Suprapubic skin (tissue), 4 donors: ENCODE measurements at regions not wholly inside any gene's neighbourhood (a gene's known extent, or its start where the extent isn't known, plus 50 kb on each side); places are given as distances from the start of the nearest gene placed in this dataset.

ENCODE experiments used
- DNase-seq, 2 donors: peaks; one replicate each; pipeline ENCODE4 v3.0.0-alpha.2; 2019; ENCODE audit warnings: low spot score in 2 of 2
- H3K27ac ChIP-seq: fragments of 200-600 bp; sonication (generic); one replicate; pipeline ENCODE4 v1.5.1; 2019
- H3K27me3 ChIP-seq: fragments of 200-600 bp; sonication (generic); one replicate; pipeline ENCODE4 v1.5.1; 2019
- H3K36me3 ChIP-seq: fragments of 200-600 bp; sonication (generic); one replicate; pipeline ENCODE4 v1.5.1; 2019
- H3K4me1 ChIP-seq: fragments of 200-600 bp; sonication (generic); one replicate; pipeline ENCODE4 v1.5.1; 2019
- H3K4me3 ChIP-seq: fragments of 200-600 bp; sonication (generic); one replicate; pipeline ENCODE4 v1.5.1; 2019; ENCODE audit warnings: mild to moderate bottlenecking
- H3K9me3 ChIP-seq: fragments of 200-600 bp; sonication (generic); one replicate; pipeline ENCODE4 v1.5.1; 2019
- CTCF ChIP-seq, 2 donors: fragments of 200-600 bp in 1 of 2; fragments of 450-650 bp in 1 of 2; sonication (generic) in 1 of 2; IDR thresholded peaks; one replicate each; pipeline ENCODE4 v1.5.1; 2016 to 2019; ENCODE audit warnings: antibody characterized with exemption in 2 of 2, mild to moderate bottlenecking in 1 of 2, moderate library complexity in 1 of 2
- EP300 ChIP-seq: sonication (generic); formaldehyde crosslinking; IDR thresholded peaks from one replicate; pipeline ENCODE4 v1.6.1; 2017; ENCODE audit warnings: antibody characterized with exemption
- POLR2A ChIP-seq, 2 donors: fragments of 450-650 bp; IDR thresholded peaks; one replicate each; pipeline ENCODE4 v1.6.1; 2017; ENCODE audit warnings: antibody characterized with exemption in 2 of 2, mild to moderate bottlenecking in 2 of 2, moderate library complexity in 2 of 2
- POLR2AphosphoS5 ChIP-seq, 3 donors: sonication (generic); formaldehyde crosslinking; IDR thresholded peaks; one replicate each; pipeline ENCODE4 v1.6.1; 2017; ENCODE audit warnings: antibody characterized with exemption in 3 of 3
- WGBS: methylation state at CpG from one replicate; pipeline ENCODE4 v1.1.5; 2018; 5-methylcytosine and 5-hydroxymethylcytosine counted together

- no peaks in the 10 kb centered on the region for H3K36me3 ChIP-seq
- DNase-seq = no peak
- WGBS = 71% methylated on average over 5 of the region's 5 CpGs
- H3K9me3 ChIP-seq = no peaks in the 10 kb centered on the region
- H3K4me3 ChIP-seq = no peak overlapping the region
- no peaks in the 10 kb centered on the region for H3K4me1 ChIP-seq
- H3K27me3 ChIP-seq = peaks cover 8% of the 10 kb centered on the region
- TF ChIP-seq CTCF (IDR thresholded peaks at IDR 0.05) (no peak), POLR2AphosphoS5 (IDR thresholded peaks at IDR 0.05) (no peak), POLR2A (IDR thresholded peaks at IDR 0.05) (no peak), EP300 (no peak)
- no peak overlapping the region for H3K27ac ChIP-seq
Observed at GRCh38 chr7:132696332-132696731, 120.1 kb upstream of the PLXNA4 start.

DNA sequence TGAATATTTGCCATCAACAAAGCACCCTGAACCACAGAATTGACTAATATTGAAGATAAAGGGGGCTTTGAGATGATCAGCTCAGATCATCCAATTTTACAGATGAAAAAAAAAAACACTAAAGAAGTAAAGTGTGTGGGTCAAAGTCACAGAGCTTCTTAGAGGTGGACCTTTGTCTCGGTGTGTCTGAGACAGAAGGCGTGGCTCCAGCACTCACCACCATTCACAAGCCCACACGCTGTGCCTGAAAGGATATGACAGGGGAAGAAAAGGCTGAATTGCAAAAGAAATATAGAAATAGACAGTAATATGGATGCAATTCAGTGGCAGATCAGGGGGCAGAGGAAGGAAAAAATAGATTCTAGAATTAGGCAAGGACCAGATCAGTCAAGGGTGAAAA is 114.9 kb upstream of the PLXNA4 start:
- WGBS = 86% methylated on average over 3 of the region's 3 CpGs
- TF ChIP-seq POLR2AphosphoS5 (IDR thresholded peaks at IDR 0.05) = no peak
- no peak for TF ChIP-seq POLR2A (IDR thresholded peaks at IDR 0.05)
- no peak for TF ChIP-seq EP300
- TF ChIP-seq CTCF (IDR thresholded peaks at IDR 0.05) = no peak
- H3K4me1 ChIP-seq = no peaks in the 10 kb centered on the region

DNA sequence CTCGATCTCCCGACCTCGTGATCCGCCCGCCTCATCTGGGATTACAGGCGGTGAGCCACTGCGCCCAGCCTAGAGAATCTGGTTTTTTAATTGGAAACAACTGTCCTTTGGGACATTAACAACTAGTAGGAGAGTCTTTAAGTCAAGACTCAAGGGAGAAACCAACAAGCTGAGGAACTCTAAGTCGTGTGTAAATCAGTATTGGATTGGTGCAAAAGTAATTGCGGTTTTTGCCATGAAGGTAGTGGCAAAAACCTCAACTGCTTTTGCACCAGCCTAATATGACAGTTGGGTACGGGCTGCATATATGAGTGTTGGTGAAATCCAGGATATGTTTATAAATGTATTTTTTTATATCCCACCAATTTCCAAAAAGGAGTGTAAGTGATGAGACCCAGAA is 113.9 kb upstream of the PLXNA4 start:
- WGBS = 93% methylated on average over 10 of the region's 10 CpGs
- no peak for DNase-seq
- no peak for TF ChIP-seq CTCF (IDR thresholded peaks at IDR 0.05)
- TF ChIP-seq EP300 = no peak
- TF ChIP-seq POLR2A (IDR thresholded peaks at IDR 0.05) = no peak
- no peak for TF ChIP-seq POLR2AphosphoS5 (IDR thresholded peaks at IDR 0.05)
- no peaks in the 10 kb centered on the region for H3K4me1 ChIP-seq
- H3K27ac ChIP-seq = no peak overlapping the region
- H3K36me3 ChIP-seq = no peaks in the 10 kb centered on the region
- H3K9me3 ChIP-seq = no peaks in the 10 kb centered on the region
- no peak overlapping the region for H3K4me3 ChIP-seq
- H3K27me3 ChIP-seq = no peaks in the 10 kb centered on the region

More for the DNA sequence above, 114.9 kb upstream of the PLXNA4 start:
- no peak for DNase-seq
- Histone ChIP-seq H3K4me3 (no peak overlapping the region), H3K27ac (no peak overlapping the region), H3K27me3 (no peaks in the 10 kb centered on the region), H3K36me3 (no peaks in the 10 kb centered on the region), H3K9me3 (no peaks in the 10 kb centered on the region)

DNA sequence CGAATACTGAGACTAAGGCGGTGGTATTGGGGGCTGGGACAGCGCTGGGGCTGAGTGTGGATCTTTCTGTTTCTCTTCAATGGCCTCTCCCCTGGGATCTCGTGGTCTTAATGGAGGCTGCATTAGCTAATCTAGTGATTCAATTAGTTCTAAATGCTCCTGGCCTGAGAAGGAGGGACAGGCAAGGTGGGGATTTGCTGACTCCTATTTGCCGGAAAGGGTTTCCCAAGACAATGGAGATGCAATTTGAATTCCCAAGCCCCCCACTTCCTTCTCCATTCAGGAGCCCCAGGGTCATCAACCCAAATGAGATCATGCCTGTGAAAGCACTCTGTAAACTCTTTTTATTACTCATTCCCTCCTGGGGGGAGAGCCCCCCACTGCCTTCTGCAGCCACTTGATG is 111.7 kb upstream of the PLXNA4 start:
- Histone ChIP-seq H3K27me3 (no peaks in the 10 kb centered on the region), H3K4me3 (no peak overlapping the region), H3K36me3 (no peaks in the 10 kb centered on the region), H3K27ac (no peak overlapping the region), H3K9me3 (no peaks in the 10 kb centered on the region), H3K4me1 (no peaks in the 10 kb centered on the region)
- 63% methylated on average over 5 of the region's 5 CpGs for WGBS
- no peak for TF ChIP-seq CTCF (IDR thresholded peaks at IDR 0.05)
- no peak for TF ChIP-seq EP300
- TF ChIP-seq POLR2AphosphoS5 (IDR thresholded peaks at IDR 0.05) = no peak
- no peak for TF ChIP-seq POLR2A (IDR thresholded peaks at IDR 0.05)
- no peak for DNase-seq

GRCh38 chr7:132687016-132687415 is 110.7 kb upstream of the PLXNA4 start:
- Histone ChIP-seq H3K27ac (no peak overlapping the region), H3K36me3 (no peaks in the 10 kb centered on the region), H3K4me1 (no peaks in the 10 kb centered on the region), H3K27me3 (no peaks in the 10 kb centered on the region), H3K4me3 (no peak overlapping the region), H3K9me3 (no peaks in the 10 kb centered on the region)
- 97% methylated on average over 1 of the region's 1 CpG for WGBS
- no peak for DNase-seq
- TF ChIP-seq EP300 (no peak), POLR2A (IDR thresholded peaks at IDR 0.05) (no peak)

DNA sequence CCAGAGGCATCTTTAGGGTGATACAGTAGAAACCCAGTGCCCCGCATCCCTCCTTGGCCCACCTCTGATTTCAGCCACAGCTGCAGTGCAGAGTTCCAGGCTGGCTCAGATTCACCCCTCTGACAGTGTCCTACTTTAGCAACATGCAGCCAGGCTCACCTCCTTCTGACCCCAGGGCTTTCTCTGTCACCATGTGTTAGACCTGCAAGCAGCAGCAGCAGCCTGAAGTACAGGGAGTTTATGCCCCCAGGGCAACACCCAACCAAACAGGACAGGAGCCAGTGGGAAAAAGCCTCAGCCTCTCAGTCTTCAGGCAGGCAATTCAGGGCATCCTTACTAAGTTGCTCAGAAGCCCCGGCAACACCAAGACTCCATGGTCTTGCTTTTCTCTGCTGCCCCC is 109.0 kb upstream of the PLXNA4 start:
- DNase-seq = no peak
- TF ChIP-seq CTCF (IDR thresholded peaks at IDR 0.05) (no peak), EP300 (no peak), POLR2A (IDR thresholded peaks at IDR 0.05) (no peak), POLR2AphosphoS5 (IDR thresholded peaks at IDR 0.05) (no peak)
- no peaks in the 10 kb centered on the region for H3K27me3 ChIP-seq
- no peaks in the 10 kb centered on the region for H3K9me3 ChIP-seq
- no peaks in the 10 kb centered on the region for H3K36me3 ChIP-seq
- H3K4me3 ChIP-seq = no peak overlapping the region
- no peak overlapping the region for H3K27ac ChIP-seq
- H3K4me1 ChIP-seq = no peaks in the 10 kb centered on the region
- WGBS = 90% methylated on average over 2 of the region's 2 CpGs
